ENCODE measurements at regions not wholly inside any gene's neighbourhood (a gene's known extent, or its start where the extent isn't known, plus 50 kb on each side); places are given as distances from the start of the nearest gene placed in this dataset.

DNA sequence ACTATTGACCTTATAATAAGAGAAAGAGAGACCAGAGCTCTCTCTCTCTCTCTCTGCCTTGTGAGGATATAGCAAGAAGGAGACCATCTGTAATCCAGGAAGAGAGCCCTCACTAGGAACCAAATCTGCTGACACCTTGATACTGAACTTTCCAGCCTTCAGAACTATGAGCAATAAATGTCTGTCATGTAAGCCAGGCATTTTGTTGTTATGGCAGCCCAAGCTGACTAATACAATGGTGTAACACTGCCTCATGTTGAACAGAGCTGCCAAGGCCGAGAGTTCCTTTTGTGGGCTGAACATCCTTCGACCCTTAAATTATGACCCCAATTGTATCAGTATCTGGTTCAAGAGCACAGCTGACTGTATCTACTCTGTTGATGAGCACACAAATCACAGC is 108.0 kb downstream of the LRRC30 start:
- TF ChIP-seq, protein P1, sequence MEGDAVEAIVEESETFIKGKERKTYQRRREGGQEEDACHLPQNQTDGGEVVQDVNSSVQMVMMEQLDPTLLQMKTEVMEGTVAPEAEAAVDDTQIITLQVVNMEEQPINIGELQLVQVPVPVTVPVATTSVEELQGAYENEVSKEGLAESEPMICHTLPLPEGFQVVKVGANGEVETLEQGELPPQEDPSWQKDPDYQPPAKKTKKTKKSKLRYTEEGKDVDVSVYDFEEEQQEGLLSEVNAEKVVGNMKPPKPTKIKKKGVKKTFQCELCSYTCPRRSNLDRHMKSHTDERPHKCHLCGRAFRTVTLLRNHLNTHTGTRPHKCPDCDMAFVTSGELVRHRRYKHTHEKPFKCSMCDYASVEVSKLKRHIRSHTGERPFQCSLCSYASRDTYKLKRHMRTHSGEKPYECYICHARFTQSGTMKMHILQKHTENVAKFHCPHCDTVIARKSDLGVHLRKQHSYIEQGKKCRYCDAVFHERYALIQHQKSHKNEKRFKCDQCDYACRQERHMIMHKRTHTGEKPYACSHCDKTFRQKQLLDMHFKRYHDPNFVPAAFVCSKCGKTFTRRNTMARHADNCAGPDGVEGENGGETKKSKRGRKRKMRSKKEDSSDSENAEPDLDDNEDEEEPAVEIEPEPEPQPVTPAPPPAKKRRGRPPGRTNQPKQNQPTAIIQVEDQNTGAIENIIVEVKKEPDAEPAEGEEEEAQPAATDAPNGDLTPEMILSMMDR (IDR thresholded peaks at IDR 0.05; ENCODE audit: low read length): no peak
- no peak for TF ChIP-seq EZH2 (IDR thresholded peaks at IDR 0.05; ENCODE audit: borderline replicate concordance, low read length)
